MM.1S (cell line): ENCODE measurements at regions not wholly inside any gene's neighbourhood (a gene's known extent, or its start where the extent isn't known, plus 50 kb on each side); places are given as distances from the start of the nearest gene placed in this dataset.

ENCODE experiments used
- EZH2 ChIP-seq: fragments of 300-600 bp; sonication (generic); optimal IDR thresholded peaks from 2 replicates; pipeline ENCODE3; 2017; ENCODE audit warnings: low read depth, mild to moderate bottlenecking, antibody characterized with exemption, low read length, mixed read lengths
- EZH2phosphoT487 ChIP-seq: fragments of 300-600 bp; sonication (generic); IDR thresholded peaks from 2 replicates; pipeline ENCODE4 v1.6.1; 2018; ENCODE audit warnings: antibody characterized with exemption, low read length
- TF ChIP-seq, protein P1 (sequence below): fragments of 300-600 bp; sonication (generic); IDR thresholded peaks from 2 replicates; pipeline ENCODE4 v1.5.1; 2016; ENCODE audit warnings: antibody characterized with exemption, low read length, mixed read lengths

GRCh38 chr6:74976701-74977100 is 229.2 kb downstream of the COL12A1 start:
- TF ChIP-seq, protein P1, sequence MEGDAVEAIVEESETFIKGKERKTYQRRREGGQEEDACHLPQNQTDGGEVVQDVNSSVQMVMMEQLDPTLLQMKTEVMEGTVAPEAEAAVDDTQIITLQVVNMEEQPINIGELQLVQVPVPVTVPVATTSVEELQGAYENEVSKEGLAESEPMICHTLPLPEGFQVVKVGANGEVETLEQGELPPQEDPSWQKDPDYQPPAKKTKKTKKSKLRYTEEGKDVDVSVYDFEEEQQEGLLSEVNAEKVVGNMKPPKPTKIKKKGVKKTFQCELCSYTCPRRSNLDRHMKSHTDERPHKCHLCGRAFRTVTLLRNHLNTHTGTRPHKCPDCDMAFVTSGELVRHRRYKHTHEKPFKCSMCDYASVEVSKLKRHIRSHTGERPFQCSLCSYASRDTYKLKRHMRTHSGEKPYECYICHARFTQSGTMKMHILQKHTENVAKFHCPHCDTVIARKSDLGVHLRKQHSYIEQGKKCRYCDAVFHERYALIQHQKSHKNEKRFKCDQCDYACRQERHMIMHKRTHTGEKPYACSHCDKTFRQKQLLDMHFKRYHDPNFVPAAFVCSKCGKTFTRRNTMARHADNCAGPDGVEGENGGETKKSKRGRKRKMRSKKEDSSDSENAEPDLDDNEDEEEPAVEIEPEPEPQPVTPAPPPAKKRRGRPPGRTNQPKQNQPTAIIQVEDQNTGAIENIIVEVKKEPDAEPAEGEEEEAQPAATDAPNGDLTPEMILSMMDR = no peak
- TF ChIP-seq EZH2 = no peak
- no peak for TF ChIP-seq EZH2phosphoT487
